Epidermal melanocyte (primary cell): ENCODE measurements at regions not wholly inside any gene's neighbourhood (a gene's known extent, or its start where the extent isn't known, plus 50 kb on each side); places are given as distances from the start of the nearest gene placed in this dataset.

Source experiments
- DNase-seq: peaks from one replicate; pipeline ENCODE4 v3.0.0; 2011; ENCODE audit warnings: low spot score; ENCODE audit not compliant: insufficient read length

GRCh38 chr1:62981434-62981833 lies 197.5 kb downstream of the ATG4C start:
- DNase-seq, result no peak

GRCh38 chr1:62988867-62989266 lies 204.9 kb downstream of the ATG4C start:
- no peak for DNase-seq

DNA sequence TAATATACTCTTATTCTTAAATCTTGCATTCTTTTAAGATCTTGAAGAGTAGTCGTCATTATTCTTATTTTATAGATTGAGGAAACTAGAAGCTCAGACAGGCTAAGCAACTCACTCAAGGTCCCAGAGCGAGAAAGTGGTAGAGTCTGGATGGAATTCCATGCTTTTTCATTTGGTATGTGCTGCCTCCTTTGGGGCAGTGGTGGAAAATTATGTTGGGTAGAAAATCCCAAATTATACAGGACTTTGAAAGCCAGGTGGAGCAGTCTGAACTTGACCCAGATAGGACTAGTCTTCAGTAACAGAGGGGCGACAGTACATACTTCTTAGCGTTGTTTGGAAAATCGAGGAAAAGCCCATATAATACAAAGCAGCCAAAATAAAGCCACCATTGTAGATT lies 205.6 kb downstream of the ATG4C start:
- no peak for DNase-seq

GRCh38 chr1:62991152-62991551 lies 207.2 kb downstream of the ATG4C start:
- DNase-seq, result no peak

DNA sequence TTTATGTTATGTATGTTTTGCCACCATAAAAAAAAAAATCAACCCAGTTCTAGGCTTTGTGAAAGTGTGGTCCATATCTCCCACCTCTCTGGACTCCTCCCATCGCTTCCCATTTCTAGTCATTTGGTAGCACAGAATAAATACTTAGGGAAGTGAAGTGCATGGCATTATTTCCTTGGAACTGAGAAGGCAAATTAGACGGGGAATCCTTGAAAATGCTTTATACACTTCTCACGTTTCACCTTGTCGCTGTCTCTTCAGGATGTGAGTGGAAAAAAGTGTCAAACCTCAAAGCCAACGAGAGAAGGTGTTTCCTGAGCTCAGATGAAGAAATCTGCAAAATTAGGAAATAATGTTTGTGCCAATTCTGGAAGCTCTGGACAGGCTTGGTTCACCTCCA lies 209.9 kb downstream of the ATG4C start:
- DNase-seq, result no peak

DNA sequence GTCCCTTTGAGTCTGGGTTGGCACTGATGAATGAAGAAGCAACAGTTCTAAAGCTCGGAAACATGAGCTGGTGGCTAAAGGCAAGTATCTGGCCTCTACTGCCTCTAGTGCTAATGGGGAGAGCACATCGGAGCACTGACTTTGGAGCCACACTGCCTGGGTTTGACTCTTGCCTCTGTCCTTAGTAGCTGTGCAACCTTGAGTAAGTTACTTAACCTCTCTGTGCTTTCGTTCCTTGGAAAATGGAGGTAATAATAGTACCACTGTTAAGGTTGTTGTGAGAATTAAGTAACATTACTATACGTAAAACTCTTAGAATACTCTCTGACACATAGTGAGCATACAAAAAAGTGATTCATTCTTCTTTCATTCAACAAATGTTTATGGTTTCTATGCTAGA lies 211.2 kb downstream of the ATG4C start:
- no peak for DNase-seq

GRCh38 chr1:62997884-62998283 lies 214.0 kb downstream of the ATG4C start:
- no peak for DNase-seq

DNA sequence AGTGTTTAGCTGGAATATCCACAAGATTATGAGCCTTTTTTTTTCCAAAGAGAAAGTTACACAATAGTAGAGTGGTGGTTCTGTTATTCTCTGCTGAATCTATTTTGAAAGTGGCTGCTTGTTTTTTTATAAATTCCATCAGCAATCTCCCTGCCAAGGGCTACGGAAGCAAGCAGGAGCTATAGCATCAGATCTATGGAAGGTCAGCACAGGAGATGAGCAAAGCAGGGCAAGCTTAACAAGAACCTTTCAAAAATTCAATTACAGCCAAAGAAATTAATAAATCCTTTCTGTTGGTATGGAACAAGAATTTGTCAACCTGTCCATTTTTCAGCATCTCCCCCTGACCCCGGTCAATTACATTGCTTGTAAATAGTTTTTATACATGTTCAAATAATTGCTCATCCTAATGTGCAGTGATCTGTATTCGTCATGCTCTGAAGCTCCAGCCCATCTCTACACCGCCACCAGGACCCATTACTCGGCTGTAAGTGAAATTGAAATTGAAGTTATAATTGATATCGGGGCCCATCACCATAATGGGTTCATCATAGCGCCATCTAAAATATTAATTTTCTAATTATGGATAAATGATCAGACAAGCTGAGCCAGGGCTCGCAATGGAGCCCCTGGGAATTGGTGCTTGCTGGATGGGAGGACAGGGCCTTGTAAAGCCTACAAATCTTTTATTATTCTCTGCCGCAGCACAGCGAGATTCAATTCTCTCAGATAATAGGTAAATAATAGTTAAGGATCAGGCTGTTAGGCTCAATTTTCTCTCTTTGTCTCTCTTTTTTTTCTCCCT lies 215.1 kb downstream of the ATG4C start:
- no peak for DNase-seq

DNA sequence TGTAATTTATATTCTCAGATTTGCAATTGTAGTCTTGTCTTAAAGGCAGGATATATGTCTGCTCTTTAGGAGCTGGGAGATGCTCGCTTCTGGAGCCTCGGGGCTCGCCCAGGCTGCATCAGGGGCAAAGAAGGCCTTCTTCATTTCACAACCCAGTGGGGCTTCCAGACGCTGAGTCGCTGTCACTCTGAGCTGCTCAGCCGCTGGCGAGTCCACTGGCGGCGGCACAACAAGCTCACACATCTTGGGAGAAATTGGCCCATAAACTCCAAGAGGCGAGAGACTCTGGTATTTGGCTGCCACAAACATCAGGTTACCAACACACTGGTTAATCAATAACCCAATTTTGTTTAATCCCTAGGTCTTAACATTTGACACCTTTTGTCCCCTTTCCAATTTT lies 216.6 kb downstream of the ATG4C start:
- no peak for DNase-seq

- no peak for DNase-seq
Measured at GRCh38 chr1:63004868-63005267, 220.9 kb downstream of the ATG4C start.

DNA sequence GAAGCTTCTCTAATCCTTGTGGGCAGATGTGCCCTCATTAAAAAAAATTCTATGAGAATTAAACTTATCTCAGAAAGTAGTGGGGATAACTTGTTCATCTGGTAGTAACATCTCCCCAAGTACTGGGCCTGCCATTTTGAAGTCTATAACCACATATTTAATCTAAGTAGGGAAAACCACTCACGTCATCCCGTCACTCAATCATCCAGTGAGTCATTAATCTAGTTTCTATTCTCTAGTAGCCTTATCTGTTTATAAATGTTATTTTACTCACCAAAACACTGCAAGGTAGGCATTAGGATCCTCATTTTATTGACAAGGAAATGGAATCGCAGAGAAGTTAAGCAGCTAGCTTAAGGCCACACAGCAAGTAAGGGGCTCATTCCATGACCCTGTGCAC lies 221.9 kb downstream of the ATG4C start:
- no peak for DNase-seq

DNA sequence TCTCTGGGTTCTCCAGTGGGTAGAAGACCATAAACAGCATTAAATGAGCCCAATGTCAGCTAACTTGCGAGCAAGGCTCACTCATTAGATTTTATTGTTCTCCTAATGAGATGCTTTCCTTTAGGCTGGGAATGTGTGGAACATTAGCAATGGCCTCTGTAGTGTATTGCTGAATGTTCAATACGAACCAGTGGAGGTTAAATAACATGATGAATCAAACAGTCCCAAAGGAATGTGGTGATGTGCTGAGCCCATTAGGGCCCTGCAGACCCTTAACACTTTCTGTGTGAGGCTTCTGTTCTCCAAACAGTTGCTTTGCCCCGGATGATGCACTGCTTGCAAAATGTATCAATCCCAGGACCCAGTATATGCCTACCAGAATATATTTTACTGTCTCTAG lies 225.5 kb downstream of the ATG4C start:
- DNase-seq, result no peak

DNA sequence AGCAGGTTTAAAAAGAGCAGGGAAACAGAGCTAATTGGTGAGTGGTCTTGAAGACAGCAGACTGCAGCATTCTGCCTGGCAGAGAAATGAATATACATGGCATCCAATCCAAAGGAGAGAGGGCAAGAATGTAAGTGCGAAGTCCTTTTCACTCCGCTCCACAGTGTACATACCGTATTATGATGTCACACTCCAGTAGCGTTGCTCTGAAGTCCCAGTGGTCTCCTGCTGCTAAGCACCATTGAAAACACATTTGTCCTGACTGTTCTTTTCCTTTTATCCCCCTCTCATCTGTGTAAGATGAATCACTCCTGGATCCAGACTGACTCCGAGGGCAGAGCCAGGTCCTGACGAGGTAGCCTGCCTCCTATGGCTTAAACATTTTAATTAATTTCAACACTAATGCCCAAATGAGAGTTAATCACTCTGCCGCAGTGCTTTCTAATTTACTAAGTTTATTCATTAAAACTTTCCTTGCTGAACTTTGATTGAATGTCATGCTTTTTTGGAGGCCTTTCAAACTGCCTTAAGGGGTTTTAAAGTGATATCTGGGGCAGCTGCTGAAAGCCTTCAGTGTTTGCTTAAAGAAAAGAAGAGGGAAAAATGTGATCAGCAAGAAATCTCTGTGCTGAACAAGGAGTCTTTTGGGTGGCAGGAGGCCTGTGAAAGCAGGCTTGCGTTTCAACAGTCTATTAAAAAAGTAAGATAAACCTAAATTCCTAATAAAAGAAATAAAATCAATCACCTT lies 227.2 kb downstream of the ATG4C start:
- DNase-seq, result peak; percentile 28

DNA sequence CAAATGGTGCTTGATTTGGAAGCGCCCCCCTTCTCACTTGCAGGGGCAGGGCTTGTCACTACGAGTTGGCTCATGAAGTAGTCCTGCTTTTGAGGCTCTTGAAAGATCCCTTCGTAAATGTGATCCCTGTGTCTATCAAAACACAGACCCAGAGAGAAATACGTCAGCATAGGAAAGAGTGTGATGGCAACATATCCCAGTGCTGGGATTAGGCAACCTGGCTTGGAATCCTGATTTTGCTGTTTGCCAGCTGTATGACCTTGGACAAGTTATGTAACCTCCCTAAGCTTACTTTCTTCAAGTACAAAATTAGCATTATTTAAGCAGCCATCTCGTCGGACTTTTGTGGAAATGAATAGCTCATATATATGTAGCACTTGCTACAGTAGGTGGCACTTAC lies 228.4 kb downstream of the ATG4C start:
- DNase-seq, result no peak

DNA sequence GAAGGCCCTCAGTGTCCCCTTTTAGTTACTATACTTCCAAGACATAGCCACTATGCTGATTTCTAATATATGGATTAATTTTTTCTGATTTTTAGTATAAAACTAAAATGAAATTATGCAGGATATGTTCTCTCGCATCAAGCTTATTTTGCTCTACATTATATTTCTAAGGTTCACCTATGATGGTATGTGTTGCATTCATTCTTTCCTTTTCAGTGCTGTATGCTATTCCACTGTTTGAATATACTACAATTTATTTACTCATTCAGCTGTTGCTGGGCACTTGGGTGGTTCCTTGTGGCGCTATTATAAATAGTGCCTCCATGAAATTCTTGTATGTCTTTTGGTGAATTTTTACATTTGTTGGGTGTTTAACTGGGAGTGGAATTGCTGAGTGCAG lies 230.3 kb downstream of the ATG4C start:
- DNase-seq, result no peak

DNA sequence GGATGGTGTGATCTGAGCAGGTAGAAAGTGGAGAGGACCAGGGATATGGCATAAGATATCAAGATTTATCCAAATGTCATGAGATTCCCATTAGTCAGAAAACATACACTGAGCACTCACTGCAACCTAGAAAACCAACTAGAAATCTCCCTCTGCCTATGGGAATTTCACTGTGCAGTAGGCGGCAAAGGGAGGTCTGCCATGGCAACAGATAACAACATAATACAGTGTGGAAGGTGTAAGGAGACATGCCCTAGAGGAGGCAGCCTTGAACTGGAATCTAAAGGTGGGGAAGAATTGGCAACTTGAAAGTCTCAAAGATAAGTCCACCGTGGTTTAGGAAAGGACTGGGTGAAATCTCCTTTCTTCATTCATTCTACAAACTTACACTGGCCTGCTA lies 238.4 kb downstream of the ATG4C start:
- DNase-seq, result no peak

DNA sequence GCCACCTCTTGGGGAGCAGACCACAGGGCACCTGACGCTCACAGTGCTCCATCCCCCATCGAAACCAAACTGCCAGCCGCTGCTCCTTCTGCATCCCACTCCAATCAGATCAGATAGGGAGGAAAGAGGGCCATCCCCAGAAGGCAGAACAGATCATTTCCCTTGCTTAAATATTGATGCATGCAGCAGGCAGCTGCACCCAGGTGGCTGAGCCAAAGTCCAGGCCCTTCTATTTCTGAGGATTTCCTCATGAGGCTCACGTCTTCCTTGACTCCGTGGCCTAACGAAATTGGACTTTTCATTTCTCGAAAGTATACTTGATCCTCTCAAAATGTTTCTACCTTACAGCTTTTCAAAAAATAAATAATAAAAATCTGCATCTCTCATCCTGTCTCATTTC lies 239.2 kb downstream of the ATG4C start:
- no peak for DNase-seq

GRCh38 chr1:63023637-63024036 lies 239.7 kb downstream of the ATG4C start:
- no peak for DNase-seq

DNA sequence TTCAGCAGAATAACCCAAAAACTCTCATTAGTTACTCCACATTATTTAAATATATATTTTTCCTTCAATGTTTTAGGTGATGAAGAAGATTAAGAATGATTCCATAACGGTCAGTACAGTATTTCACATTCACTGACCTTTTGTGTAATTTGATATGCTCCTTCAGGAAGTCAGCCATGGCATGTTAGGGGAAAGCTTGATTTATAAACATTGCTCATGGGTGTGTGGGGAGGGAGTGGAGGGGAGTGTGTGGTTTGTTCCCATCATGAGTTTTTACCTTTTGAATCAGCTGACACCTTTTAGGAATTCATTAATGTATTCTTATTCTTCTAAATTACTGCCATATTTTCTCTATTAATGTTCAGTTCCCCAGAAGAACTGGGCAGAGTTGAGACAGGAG lies 240.2 kb downstream of the ATG4C start:
- no peak for DNase-seq

DNA sequence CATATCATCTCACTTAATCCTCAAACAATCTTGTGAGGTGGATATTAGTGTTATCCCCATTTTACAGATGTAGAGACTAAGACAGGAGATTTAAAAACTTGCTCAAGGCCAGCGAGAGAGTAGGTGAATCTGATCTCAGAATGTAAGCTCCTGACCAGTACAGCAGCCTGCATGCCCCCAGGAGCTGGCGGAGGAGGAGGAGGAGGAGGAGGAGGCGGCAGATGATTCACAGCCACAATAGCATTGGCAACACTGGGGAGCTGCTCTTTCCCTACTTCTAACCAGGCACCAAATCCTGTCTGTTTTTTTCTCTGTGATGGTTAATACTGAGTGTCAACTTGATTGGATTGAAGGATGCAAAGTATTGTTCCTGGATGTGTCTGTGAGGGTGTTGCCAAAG lies 243.2 kb downstream of the ATG4C start:
- DNase-seq, result no peak

DNA sequence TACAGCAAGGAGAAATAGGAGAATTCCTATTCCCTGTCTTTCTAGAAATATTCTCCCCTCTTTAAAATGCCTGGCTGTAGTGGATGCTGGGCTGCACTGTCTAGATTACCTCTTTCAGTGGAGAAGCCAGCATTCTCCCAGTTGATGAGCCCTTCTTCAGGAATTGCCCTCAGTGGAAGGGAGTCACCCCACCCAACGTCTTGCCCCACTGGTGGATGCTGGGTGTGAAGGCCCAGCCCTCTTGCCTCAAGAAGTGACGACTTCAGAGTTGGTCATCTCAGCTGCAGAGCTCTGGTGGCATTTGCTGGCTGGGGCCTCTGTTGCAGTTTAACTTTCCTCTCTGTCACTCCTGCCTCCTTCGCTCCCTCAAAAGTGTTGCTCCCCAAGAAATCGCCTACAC lies 248.2 kb downstream of the ATG4C start:
- DNase-seq, result no peak

GRCh38 chr1:63033211-63033610 lies 249.3 kb downstream of the ATG4C start:
- no peak for DNase-seq

DNA sequence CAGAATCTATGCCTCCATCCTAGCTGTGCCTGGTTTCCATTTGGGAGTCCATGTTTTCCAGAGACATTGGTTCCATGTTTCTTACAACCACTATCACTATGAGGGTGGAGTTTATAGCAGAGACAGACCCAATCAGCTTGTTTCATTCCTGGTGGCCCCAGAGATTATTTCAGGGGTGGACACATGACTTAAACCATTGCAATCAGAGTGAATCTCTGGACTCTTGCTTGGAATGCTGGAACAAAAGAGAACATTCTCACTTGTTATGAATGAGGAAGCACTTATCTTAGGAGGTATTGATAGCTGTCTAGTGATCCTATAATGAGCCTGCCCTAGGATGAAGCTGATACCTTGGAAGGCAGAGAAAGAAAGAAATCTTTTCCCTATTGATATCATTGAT lies 250.3 kb downstream of the ATG4C start:
- peak; percentile 18 for DNase-seq
